ENCODE measurements at regions not wholly inside any gene's neighbourhood (a gene's known extent, or its start where the extent isn't known, plus 50 kb on each side); places are given as distances from the start of the nearest gene placed in this dataset.
"Not testable (repeated sequence)": the region's sequence is repeated elsewhere in the genome, so short reads cannot be mapped to it uniquely, and the experiment has no call there.

- no peak for DNase-seq (ENCODE audit: low read depth)
Observed at GRCh38 chr1:59214248-59215208, 82.4 kb upstream of the FGGY start.

- no peak for DNase-seq (ENCODE audit: low read depth)
Observed at GRCh38 chr1:59215766-59216291, 81.1 kb upstream of the FGGY start.

- DNase-seq (ENCODE audit: low read depth): not testable (repeated sequence)
Observed at GRCh38 chr1:59217439-59217838, 79.5 kb upstream of the FGGY start.

- DNase-seq (ENCODE audit: low read depth): no peak
Observed at GRCh38 chr1:59218521-59219236, 78.2 kb upstream of the FGGY start.

- DNase-seq (ENCODE audit: low read depth): no peak
Observed at GRCh38 chr1:59219916-59220315, 77.0 kb upstream of the FGGY start.

- DNase-seq (ENCODE audit: low read depth): no peak
Observed at GRCh38 chr1:59220356-59220755, 76.5 kb upstream of the FGGY start.

- no peak for DNase-seq (ENCODE audit: low read depth)
Observed at GRCh38 chr1:59223198-59223597, 73.7 kb upstream of the FGGY start.

- no peak for DNase-seq (ENCODE audit: low read depth)
Observed at GRCh38 chr1:59223989-59224634, 72.8 kb upstream of the FGGY start.

- no peak for DNase-seq (ENCODE audit: low read depth)
Observed at GRCh38 chr1:59225594-59226316, 71.1 kb upstream of the FGGY start.

- DNase-seq (ENCODE audit: low read depth): no peak
Observed at GRCh38 chr1:59229138-59229537, 67.8 kb upstream of the FGGY start.

- no peak for DNase-seq (ENCODE audit: low read depth)
Observed at GRCh38 chr1:59230622-59231021, 66.3 kb upstream of the FGGY start.

- no peak for DNase-seq (ENCODE audit: low read depth)
Observed at GRCh38 chr1:59232216-59232615, 64.7 kb upstream of the FGGY start.

GRCh38 chr1:59233444-59233843, 63.5 kb upstream of the FGGY start:
- DNase-seq (ENCODE audit: low read depth): no peak

- DNase-seq (ENCODE audit: low read depth): no peak
Observed at GRCh38 chr1:59236721-59237545, 60.0 kb upstream of the FGGY start.

- DNase-seq (ENCODE audit: low read depth): no peak
Observed at GRCh38 chr1:59237900-59238299, 59.0 kb upstream of the FGGY start.

- DNase-seq (ENCODE audit: low read depth): no peak
Observed at GRCh38 chr1:59238333-59238934, 58.5 kb upstream of the FGGY start.

GRCh38 chr1:59238993-59239392, 57.9 kb upstream of the FGGY start:
- DNase-seq (ENCODE audit: low read depth): no peak

- no peak for DNase-seq (ENCODE audit: low read depth)
Observed at GRCh38 chr1:59241909-59242308, 55.0 kb upstream of the FGGY start.

GRCh38 chr1:59242370-59242769, 54.5 kb upstream of the FGGY start:
- no peak for DNase-seq (ENCODE audit: low read depth)

- DNase-seq (ENCODE audit: low read depth): no peak
Observed at GRCh38 chr1:59243550-59243949, 53.3 kb upstream of the FGGY start.

Measured in activated T-cell treated with anti-CD3 and anti-CD28 coated beads for 48 hours (primary cell).